Astrocyte of the spinal cord (primary cell): ENCODE measurements at regions not wholly inside any gene's neighbourhood (a gene's known extent, or its start where the extent isn't known, plus 50 kb on each side); places are given as distances from the start of the nearest gene placed in this dataset.

Source experiments
- DNase-seq: peaks from one replicate; pipeline ENCODE4 v3.0.0; 2011; ENCODE audit warnings: low read depth, low spot score
- H3K4me3 ChIP-seq: 2 replicates; pipeline ENCODE4 v1.5.1; 2011; ENCODE audit warnings: low read depth, mild to moderate bottlenecking, low read length, moderate library complexity
- in situ Hi-C: cut with HindIII; loops from 2 replicates; pipeline ENCODE4 v1.10.0; 2017; ENCODE audit warnings: low sequenced_read_pairs
- TF ChIP-seq, protein P1 (sequence below): IDR thresholded peaks from 2 replicates; pipeline ENCODE4 v1.5.1; 2012; ENCODE audit warnings: low read depth, mild to moderate bottlenecking, low read length, inconsistent platforms

DNA sequence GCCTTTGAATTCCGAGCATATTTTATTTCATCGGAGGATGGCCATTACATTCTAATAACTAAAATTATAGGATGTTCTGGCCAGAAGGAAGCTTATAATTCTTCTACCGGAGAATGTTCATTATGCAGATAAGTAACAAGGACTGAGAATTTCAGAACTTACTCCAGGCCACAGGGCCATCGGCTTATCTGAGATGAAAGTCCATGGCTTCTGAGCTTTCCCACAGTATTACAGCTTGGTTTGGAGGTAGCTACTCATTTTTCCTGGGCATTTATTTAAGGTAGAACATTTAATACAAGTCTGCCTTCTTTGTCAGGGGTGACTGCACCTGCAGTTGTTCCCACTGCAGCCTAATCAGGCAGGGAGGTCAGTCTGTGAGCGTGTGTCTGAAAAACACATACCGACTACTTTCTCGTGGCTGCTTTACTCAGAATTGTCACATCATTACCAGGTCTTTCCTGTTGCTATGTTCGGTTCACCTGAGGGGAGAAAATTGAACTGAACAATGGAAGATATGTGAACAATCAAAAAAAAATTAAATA is 219.7 kb upstream of the CPHXL start:
- DNase-seq, result no peak
- TF ChIP-seq, protein P1, sequence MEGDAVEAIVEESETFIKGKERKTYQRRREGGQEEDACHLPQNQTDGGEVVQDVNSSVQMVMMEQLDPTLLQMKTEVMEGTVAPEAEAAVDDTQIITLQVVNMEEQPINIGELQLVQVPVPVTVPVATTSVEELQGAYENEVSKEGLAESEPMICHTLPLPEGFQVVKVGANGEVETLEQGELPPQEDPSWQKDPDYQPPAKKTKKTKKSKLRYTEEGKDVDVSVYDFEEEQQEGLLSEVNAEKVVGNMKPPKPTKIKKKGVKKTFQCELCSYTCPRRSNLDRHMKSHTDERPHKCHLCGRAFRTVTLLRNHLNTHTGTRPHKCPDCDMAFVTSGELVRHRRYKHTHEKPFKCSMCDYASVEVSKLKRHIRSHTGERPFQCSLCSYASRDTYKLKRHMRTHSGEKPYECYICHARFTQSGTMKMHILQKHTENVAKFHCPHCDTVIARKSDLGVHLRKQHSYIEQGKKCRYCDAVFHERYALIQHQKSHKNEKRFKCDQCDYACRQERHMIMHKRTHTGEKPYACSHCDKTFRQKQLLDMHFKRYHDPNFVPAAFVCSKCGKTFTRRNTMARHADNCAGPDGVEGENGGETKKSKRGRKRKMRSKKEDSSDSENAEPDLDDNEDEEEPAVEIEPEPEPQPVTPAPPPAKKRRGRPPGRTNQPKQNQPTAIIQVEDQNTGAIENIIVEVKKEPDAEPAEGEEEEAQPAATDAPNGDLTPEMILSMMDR, result no peak
- in situ Hi-C loops, result no loop called here
- no peak overlapping the region for H3K4me3 ChIP-seq

DNA sequence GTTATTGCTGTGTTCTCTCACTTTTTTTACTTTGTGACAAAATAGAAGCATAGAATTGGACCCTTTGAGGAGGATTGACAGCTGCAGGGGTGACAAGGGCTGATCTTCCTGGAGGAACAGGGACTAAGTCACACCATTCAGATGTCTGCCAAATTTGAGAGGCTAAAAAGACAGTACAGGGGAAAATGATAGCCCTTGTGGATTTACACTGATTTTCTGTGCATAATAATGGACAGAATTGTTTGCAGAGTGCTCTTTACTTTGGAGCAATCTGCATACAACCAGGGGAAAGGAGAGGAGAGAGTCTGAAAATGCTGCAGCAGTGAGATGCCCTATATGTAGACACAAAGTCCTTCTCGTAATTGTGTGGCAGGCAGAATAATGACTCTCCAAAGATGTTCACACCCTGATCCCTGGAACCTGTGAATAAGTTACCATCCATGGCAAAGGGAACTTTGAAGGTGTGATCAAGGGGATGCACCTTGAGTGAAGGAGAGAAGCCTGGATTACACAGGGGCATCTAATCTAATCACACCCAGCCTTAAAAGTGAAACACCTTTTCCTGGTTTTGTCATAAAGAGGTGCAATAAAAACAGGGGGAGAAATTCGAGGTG is 221.4 kb upstream of the CPHXL start:
- DNase-seq, result no peak
- in situ Hi-C loops, result no loop called here

DNA sequence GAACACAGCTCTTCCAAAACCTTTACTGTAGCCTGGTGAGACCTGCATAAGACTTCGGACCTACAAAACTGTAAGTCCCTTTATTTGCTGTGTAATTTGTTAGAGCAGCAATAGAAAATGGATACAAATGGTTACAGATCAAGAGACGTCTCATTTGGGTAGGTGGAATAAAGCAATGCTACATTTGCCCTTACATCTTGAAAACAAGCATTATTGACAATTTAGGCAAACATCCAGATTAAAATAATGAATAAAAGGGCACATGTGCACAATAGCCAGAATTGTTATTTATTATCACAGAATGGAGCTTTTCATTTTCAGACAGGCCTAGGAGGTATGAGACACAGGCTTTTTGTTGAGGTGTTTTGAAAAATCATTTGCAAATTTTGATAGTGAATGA is 222.2 kb upstream of the CPHXL start:
- TF ChIP-seq, protein P1, result no peak
- no peak overlapping the region for H3K4me3 ChIP-seq
- in situ Hi-C loops, result no loop called here
- no peak for DNase-seq

More for the DNA sequence above, 221.4 kb upstream of the CPHXL start:
- TF ChIP-seq, protein P1, result no peak
- H3K4me3 ChIP-seq, result no peak overlapping the region

DNA sequence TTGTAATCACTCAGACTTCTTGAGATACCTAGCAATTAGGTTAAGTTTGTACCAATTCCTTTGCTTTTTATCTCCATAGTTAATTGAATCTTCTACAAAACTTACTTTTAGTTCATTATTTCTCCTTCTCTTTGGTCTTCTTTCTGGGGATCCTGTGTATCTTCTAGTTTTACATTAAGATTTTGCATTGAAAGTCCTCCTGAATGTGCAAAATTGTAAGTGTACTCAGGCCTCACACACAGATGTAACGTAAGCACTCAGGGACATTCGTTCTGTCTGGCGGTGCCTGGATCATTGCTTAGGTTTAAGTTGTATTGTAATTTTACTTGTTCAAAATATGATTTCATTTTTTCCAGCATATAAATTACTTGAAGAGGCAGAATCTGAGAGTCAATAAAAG is 222.6 kb upstream of the CPHXL start:
- TF ChIP-seq, protein P1, result no peak
- in situ Hi-C loops, result no loop called here

DNA sequence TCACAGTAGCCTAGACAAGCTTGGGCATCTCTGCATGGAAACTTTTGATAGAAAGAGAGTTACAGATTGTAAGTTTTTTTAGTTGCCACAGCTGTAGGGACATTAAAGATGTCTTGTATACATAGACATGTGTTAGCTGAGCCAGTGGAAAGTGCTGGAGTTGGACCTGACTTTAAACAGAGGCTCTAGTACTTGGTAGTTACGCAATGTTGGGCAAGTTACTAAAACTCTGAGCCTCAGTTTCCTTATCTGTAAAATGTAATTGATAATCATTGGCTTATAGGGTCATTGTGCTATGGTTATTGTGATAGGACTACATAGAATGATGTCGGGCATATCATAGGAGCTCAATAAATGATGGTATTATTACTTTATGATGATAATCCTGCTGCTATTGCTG is 225.8 kb upstream of the CPHXL start:
- DNase-seq, result no peak
- TF ChIP-seq, protein P1, result no peak
- no peak overlapping the region for H3K4me3 ChIP-seq
- in situ Hi-C loops, result no loop called here

More for the DNA sequence above, 222.6 kb upstream of the CPHXL start:
- no peak overlapping the region for H3K4me3 ChIP-seq
- no peak for DNase-seq

DNA sequence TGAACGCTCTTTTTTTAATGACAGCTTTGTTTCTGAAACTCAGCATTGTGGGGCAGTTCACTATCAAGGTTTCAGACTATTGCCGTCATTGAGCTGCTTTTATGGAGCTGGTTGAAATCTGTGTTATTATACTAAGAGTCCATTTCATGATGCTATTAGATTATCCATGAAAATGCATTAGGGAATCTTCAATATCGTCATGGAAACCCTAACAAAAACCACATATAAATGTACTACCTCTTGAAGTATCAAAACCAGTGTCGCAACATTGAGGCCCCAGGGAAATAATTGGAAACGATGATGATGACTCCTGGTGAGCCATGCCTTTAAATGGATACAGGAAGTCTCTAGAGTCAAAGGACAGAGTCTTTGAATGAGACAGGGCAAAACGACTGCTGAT is 231.6 kb upstream of the CPHXL start:
- TF ChIP-seq, protein P1, result no peak
- no peak for DNase-seq
- in situ Hi-C loops, result no loop called here
- no peak overlapping the region for H3K4me3 ChIP-seq
